Common myeloid progenitor, CD34-positive (primary cell): ENCODE measurements at regions not wholly inside any gene's neighbourhood (a gene's known extent, or its start where the extent isn't known, plus 50 kb on each side); places are given as distances from the start of the nearest gene placed in this dataset.
A peak's percentile ranks its signal among the peaks of the same experiment; 100 is the strongest.
"Not testable (repeated sequence)": the region's sequence is repeated elsewhere in the genome, so short reads cannot be mapped to it uniquely, and the experiment has no call there.

Experiments
- CTCF ChIA-PET: fragments of 350-600 bp; sonication (Branson Sonifier 250); formaldehyde crosslinking; loops from one replicate; lab custom pipeline; 2021; ENCODE audit warnings: antibody characterized with exemption; lab: Charles Lee
- POLR2A ChIA-PET: fragments of 350-600 bp; sonication (Branson Sonifier 250); formaldehyde crosslinking; loops from one replicate; lab custom pipeline; 2021; ENCODE audit warnings: antibody characterized with exemption; lab: Charles Lee
- DNase-seq, 3 donors: peaks; one replicate each; pipeline versions ENCODE4 v3.0.0 to v3.0.0-alpha.2; 2013
- H3K27ac ChIP-seq, 2 experiments: 1 replicate in 1 of 2; 2 replicates in 1 of 2; pipeline ENCODE4 v1.7.0; 2013; ENCODE audit warnings: inconsistent platforms in 2 of 2, low read length in 2 of 2, mild to moderate bottlenecking in 2 of 2, low read depth in 1 of 2, moderate library complexity in 1 of 2; ENCODE audit not compliant: severe bottlenecking in 2 of 2, insufficient read depth in 1 of 2, poor library complexity in 1 of 2
- H3K27me3 ChIP-seq, 5 experiments: replicated peaks in 2 of 5; 1 replicate in 3 of 5; 2 replicates in 2 of 5; pipeline versions ENCODE4 v1.6.1 to v1.7.0; 2013; ENCODE audit warnings: low read length in 4 of 5, mild to moderate bottlenecking in 2 of 5, moderate library complexity in 2 of 5, inconsistent platforms in 1 of 5; ENCODE audit not compliant: insufficient read depth in 5 of 5, control insufficient read depth in 4 of 5
- H3K36me3 ChIP-seq, 4 experiments: 1 replicate in 2 of 4; 2 replicates in 2 of 4; pipeline versions ENCODE4 v1.6.1 to v1.7.0; 2013; ENCODE audit warnings: low read length in 3 of 4, control low read depth in 1 of 4, mild to moderate bottlenecking in 1 of 4; ENCODE audit not compliant: control insufficient read depth in 4 of 4, insufficient read depth in 4 of 4
- H3K4me1 ChIP-seq, 4 experiments: 1 replicate in 3 of 4; 2 replicates in 1 of 4; pipeline versions ENCODE4 v1.6.1 to v1.7.1; 2013; ENCODE audit warnings: low read length in 3 of 4, mild to moderate bottlenecking in 3 of 4, control low read depth in 1 of 4, inconsistent platforms in 1 of 4, moderate library complexity in 1 of 4; ENCODE audit not compliant: control insufficient read depth in 4 of 4, insufficient read depth in 4 of 4; ENCODE audit errors: control extremely low read depth in 1 of 4
- H3K4me3 ChIP-seq, 7 experiments: 1 replicate in 4 of 7; 2 replicates in 3 of 7; pipeline versions ENCODE4 v1.5.1 to v1.7.0; 2013; ENCODE audit warnings: mild to moderate bottlenecking in 7 of 7, low read length in 6 of 7, moderate library complexity in 6 of 7, inconsistent platforms in 2 of 7, low read depth in 2 of 7, control low read depth in 1 of 7; ENCODE audit not compliant: insufficient read depth in 4 of 7, control insufficient read depth in 1 of 7; ENCODE audit errors: extremely low read depth in 1 of 7
- H3K9me3 ChIP-seq, 5 experiments: 1 replicate in 4 of 5; 2 replicates in 1 of 5; pipeline versions ENCODE4 v1.6.1 to v1.7.1; 2013; ENCODE audit warnings: low read length in 4 of 5, mild to moderate bottlenecking in 2 of 5, inconsistent platforms in 1 of 5, low read depth in 1 of 5, moderate library complexity in 1 of 5; ENCODE audit not compliant: control insufficient read depth in 4 of 5, insufficient read depth in 2 of 5; ENCODE audit errors: control extremely low read depth in 1 of 5
- WGBS: methylation state at CpG from one replicate; pipeline ENCODE4 v1.1.5; 2013; ENCODE audit not compliant: insufficient coverage; 5-methylcytosine and 5-hydroxymethylcytosine counted together

GRCh38 chr1:121483961-121484424 is 299.2 kb downstream of the SRGAP2C start:
- H3K27ac ChIP-seq: no peak overlapping the region
- no peak overlapping the region for H3K4me3 ChIP-seq
- ChIA-PET CTCF (no interaction called here), POLR2A (no interaction called here)
- H3K4me1 ChIP-seq: no peaks in the 10 kb centered on the region
- H3K9me3 ChIP-seq: peaks cover 0 to 18% (median 1%) of the 10 kb centered on the region in 5 experiments
- H3K27me3 ChIP-seq: no peaks in the 10 kb centered on the region
- H3K36me3 ChIP-seq: no peaks in the 10 kb centered on the region
- no peak for DNase-seq

DNA sequence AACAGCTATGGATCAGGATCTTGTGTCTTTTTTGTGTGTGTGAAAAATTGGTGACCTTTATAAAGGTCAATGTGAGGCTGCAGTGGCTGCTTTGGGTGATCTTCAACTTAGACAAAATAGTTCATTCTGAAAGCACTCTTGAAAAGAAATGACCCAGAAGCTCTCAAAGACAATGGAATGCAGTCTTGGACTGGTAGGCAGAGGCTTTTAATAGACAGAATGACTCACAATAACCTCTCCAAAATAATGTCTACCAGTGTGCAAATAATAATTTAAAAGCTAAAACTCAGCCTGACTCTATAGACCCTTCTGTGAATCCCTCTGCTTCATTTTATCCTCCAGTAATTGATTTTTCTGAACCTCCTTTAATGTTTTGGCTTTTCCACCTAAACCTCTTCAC is 310.0 kb downstream of the SRGAP2C start:
- CTCF ChIA-PET, H3K4me1 ChIP-seq, H3K27ac ChIP-seq, POLR2A ChIA-PET, H3K4me3 ChIP-seq, DNase-seq, H3K9me3 ChIP-seq, H3K36me3 ChIP-seq, H3K27me3 ChIP-seq: not testable (repeated sequence)

DNA sequence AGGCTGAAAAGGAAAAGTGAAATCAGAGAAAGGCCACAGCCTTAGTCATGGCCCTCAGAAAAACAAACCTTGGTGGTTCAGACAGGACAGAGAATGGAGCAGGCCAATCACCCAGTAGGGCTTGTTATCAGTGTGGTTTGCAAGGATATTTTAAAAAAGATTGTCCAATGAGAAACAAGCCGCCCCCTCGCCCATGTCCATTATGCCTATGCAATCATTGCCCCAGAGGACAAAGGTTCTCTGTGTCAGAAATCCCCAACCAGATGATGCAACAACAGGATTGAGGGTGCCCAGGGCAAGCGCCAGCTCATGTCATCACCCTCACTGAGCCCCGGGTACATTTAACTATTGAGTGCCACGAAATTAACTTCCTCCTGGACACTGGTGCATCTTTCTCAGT is 326.7 kb downstream of the SRGAP2C start:
- 82% methylated on average over 5 of the region's 5 CpGs for WGBS
- H3K4me3 ChIP-seq, H3K36me3 ChIP-seq, H3K27ac ChIP-seq, H3K27me3 ChIP-seq, H3K4me1 ChIP-seq, POLR2A ChIA-PET: not testable (repeated sequence)
- DNase-seq: peak in 2 of 3 donors; percentile 40 to 43
- CTCF ChIA-PET: interaction anchor here (0.6 kb wide), 1 partner anchor 10 kb away, joined by 3 read pairs; no protein-coding TSS in a partner anchor
- H3K9me3 ChIP-seq: peaks cover 0 to 24% (median 0%) of the 10 kb centered on the region in 5 experiments

DNA sequence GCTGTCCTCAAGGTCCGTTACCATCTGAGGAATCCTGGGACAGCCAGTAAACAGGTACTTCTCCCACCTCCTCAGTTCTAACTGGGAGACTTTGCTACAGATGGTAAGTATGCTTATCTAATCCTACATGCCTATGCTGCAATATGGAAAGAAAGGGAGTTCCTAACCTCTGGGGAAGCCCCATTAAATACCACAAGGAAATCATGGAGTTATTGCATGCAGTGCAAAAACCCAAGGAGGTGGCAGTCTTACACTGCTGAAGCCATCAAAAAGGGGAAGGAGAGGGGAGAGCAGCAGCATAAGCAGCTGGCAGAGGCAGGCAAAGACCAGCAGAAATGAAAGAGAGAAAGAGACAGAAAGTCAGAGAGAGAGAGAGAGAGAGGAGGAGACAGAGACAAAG is 327.1 kb downstream of the SRGAP2C start:
- POLR2A ChIA-PET, H3K27me3 ChIP-seq, H3K36me3 ChIP-seq, H3K4me3 ChIP-seq, H3K27ac ChIP-seq: not testable (repeated sequence)
- H3K4me1 ChIP-seq: peaks cover 0 to 11% (median 10%) of the 10 kb centered on the region in 4 experiments
- no CpG with 5 or more reads among the region's 1 CpG for WGBS
- CTCF ChIA-PET: interaction anchor here (0.6 kb wide), 1 partner anchor 9 kb away, joined by 3 read pairs; no protein-coding TSS in a partner anchor
- H3K9me3 ChIP-seq: peaks cover 0 to 24% (median 0%) of the 10 kb centered on the region in 5 experiments
- DNase-seq: peak in 2 of 3 donors; percentile 58 to 62

- no peak for DNase-seq
- no peak overlapping the region for H3K4me3 ChIP-seq
- ChIA-PET POLR2A (no interaction called here), CTCF (no interaction called here)
- peaks cover 3 to 42% (median 32%) of the 10 kb centered on the region in 4 experiments for H3K4me1 ChIP-seq
- no peaks in the 10 kb centered on the region for H3K36me3 ChIP-seq
- H3K9me3 ChIP-seq: peaks cover 0 to 6% (median 0%) of the 10 kb centered on the region in 5 experiments
- no peak overlapping the region for H3K27ac ChIP-seq
- H3K27me3 ChIP-seq: no peaks in the 10 kb centered on the region
- WGBS: 100% methylated on average over 1 of the region's 2 CpGs
Observed at GRCh38 chr1:121515235-121515634, 330.5 kb downstream of the SRGAP2C start.

DNA sequence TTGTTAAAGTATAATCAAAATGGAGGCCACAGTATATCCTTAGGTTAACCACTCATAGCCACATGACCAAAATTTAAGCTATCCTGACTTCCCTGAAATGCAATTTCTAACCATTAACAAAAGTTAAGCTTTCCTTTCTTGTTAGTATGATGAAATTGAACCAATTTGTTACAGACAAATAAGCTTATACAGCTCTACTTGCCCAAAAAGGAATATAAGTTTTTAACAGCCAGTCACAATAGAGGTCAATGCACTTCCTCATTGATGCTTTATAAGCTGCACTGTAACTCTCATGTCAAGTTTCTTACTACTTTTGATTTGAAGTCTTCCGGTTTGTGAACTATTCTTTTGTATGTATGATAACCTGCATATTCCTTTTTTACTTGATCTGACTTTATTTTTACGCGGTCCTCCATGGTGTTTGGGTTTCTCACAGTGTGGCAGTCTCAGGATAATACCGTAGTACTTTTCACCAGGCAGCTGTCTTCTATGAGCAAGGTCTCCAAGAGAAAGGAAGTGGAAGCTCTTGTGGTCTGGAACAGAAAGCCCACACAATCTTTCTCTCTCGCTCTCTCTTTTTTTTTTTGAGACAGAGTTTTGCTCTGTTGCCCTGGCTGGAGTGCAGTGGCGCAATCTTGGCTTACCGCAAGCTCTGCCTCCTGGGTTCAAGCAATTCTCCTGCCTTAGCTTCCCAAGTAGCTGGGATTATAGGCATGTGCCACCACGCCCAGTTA is 331.6 kb downstream of the SRGAP2C start:
- Histone ChIP-seq H3K4me1 (peaks cover 3 to 42% (median 32%) of the 10 kb centered on the region in 4 experiments), H3K9me3 (peaks cover 0 to 5% (median 0%) of the 10 kb centered on the region in 5 experiments), H3K36me3 (no peaks in the 10 kb centered on the region), H3K4me3 (peak overlapping the region in 2 of 7 experiments; percentile 53 to 66), H3K27ac (peak overlapping the region in 1 of 2 experiments; percentile 25), H3K27me3 (no peaks in the 10 kb centered on the region)
- WGBS: 17% methylated on average over 3 of the region's 8 CpGs
- POLR2A ChIA-PET: no interaction called here
- DNase-seq: peak; percentile 74 to 93 (median 90)
- CTCF ChIA-PET: interaction anchor here (0.9 kb wide), 1 partner anchor 9 kb away, joined by 3 read pairs; no protein-coding TSS in a partner anchor

GRCh38 chr1:121517586-121518230 is 332.9 kb downstream of the SRGAP2C start:
- Histone ChIP-seq H3K27ac (no peak overlapping the region), H3K36me3 (no peaks in the 10 kb centered on the region), H3K9me3 (peaks cover 0 to 5% (median 0%) of the 10 kb centered on the region in 5 experiments), H3K4me1 (peaks cover 3 to 39% (median 32%) of the 10 kb centered on the region in 4 experiments), H3K27me3 (no peaks in the 10 kb centered on the region), H3K4me3 (no peak overlapping the region)
- WGBS: 100% methylated on average over 1 of the region's 9 CpGs
- DNase-seq: peak in 1 of 3 donors; percentile 11
- CTCF ChIA-PET: no interaction called here
- POLR2A ChIA-PET: no interaction called here
